SKM-1 treated with dmso at 0.1 percent for 144 hours (cell line): ENCODE measurements at regions not wholly inside any gene's neighbourhood (a gene's known extent, or its start where the extent isn't known, plus 50 kb on each side); places are given as distances from the start of the nearest gene placed in this dataset.
A peak's percentile ranks its signal among the peaks of the same experiment; 100 is the strongest.

Source experiments
- DNase-seq: peaks from one replicate; lab custom pipeline; 2025; ENCODE audit not compliant: unreplicated experiment; lab: John Stamatoyannopoulos, UW

- peak; percentile 42 for DNase-seq
Measured at GRCh38 chr18:6521803-6522418, 107.2 kb upstream of the L3MBTL4 start.

DNA sequence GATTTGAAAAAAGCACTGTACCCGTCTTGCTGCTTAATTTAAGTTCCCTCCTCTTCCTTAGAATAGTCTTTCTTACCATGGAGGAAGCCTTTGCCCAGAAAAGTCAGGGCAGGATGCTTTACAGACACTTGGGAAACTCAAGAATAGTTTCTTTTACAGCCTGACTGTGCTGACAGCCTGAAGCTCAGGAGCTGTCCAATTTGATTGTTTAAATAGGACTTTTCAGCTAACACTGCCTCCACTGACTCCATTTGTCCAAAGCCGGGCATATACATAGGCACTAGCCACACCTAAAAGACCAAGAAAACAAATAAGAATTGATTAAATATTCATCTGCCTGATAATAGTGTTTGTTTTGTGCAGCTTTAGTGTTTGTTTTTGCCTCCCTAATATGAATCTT lies 110.9 kb upstream of the L3MBTL4 start:
- no peak for DNase-seq

GRCh38 chr18:6537475-6537874 lies 122.8 kb upstream of the L3MBTL4 start:
- no peak for DNase-seq

DNA sequence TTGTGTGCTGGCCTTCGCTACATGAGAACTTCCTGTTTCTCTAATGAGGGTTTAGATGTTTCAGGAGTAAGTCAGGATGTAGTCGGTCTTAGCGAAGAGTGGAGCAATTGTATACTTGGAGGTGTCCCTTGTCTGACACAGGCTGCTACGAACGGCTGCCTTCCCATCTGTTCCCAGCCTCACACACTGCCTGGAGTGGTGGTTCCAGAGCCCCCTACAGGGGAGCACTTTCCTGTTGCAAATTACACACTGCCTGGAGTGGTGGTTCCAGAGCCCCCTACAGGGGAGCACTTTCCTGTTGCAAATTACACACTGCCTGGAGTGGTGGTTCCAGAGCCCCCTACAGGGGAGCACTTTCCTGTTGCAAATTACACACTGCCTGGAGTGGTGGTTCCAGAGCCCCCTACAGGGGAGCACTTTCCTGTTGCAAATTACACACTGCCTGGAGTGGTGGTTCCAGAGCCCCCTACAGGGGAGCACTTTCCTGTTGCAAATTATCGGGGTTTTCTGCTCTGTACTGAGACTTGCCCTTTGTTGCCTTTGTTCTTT lies 126.5 kb upstream of the L3MBTL4 start:
- DNase-seq = peak; percentile 12

GRCh38 chr18:6542296-6542695 lies 127.6 kb upstream of the L3MBTL4 start:
- DNase-seq = no peak

GRCh38 chr18:6543330-6543908 lies 128.7 kb upstream of the L3MBTL4 start:
- peak; percentile 22 for DNase-seq

GRCh38 chr18:6546229-6546628 lies 131.5 kb upstream of the L3MBTL4 start:
- DNase-seq = no peak

DNA sequence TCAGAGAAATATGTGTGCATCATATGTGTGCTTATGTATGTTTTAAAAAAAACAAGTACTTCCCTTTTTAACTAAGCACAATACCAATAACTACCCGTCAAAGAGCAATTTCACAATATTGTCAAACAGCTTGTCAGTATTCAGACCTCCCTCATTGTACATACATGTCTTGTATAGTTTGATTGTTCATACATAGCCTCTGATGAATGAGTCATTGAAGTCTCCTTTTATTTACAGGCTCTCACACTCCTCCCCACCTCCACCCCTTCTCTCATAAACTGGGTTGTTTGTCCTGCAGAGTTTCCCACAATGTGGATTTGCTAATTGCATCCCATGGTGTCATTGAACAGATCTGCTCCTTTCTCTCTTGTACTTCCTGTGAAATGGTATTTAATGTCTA lies 132.8 kb upstream of the L3MBTL4 start:
- no peak for DNase-seq

DNA sequence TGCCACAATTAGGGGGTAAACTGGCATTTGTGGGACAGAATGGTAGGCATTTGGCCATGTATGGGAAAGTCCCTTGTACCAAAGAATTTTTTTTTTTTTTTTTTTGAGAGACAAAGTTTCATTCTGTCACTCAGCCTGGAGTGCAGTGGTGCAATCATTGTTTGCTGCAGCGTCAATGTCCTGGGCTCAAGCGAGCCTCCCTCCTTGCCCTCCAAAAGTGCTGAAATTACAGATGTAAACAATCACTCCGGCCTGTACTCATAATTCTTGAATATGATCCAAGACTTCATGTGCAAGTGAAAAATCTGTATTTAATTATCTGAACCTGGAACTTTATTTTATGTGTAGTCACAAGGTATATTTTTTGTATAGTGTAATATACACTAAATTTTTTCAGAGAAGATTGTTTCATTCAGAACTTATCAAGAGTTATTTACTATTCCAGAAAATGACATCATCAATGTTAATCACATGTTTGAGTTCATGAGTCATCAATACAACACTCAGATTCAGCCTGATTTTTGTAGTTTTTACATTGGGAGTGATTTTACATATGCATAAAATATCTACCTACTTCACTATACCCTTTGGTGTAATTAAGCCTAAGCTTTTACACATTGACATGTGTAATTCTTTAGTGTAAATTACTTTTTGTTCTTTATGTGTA lies 138.7 kb upstream of the L3MBTL4 start:
- no peak for DNase-seq

GRCh38 chr18:6557057-6557769 lies 142.5 kb upstream of the L3MBTL4 start:
- no peak for DNase-seq

GRCh38 chr18:6557770-6558248 lies 143.1 kb upstream of the L3MBTL4 start:
- DNase-seq = no peak

- DNase-seq = no peak
Measured at GRCh38 chr18:6558446-6559156, 143.9 kb upstream of the L3MBTL4 start.

- DNase-seq = no peak
Measured at GRCh38 chr18:6559296-6559695, 144.6 kb upstream of the L3MBTL4 start.

DNA sequence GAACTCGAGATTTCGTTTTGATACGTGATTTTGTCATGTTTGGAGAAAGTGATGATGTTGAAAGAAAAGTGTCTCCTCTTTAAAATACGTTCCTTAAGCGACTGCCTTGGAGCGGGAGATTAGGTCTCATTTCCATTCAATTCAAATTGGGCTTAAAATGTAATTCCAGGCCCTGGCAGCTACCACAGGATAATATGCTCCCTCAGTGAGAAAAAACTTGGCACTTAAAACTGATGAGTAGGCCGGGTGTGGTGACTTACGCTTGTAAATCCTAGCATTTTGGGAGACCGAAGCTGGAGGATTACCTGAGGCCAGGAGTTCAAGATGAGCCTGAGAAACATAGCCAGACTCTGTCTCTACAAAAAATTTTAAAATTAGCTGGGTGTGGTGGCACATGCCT lies 146.3 kb upstream of the L3MBTL4 start:
- no peak for DNase-seq

DNA sequence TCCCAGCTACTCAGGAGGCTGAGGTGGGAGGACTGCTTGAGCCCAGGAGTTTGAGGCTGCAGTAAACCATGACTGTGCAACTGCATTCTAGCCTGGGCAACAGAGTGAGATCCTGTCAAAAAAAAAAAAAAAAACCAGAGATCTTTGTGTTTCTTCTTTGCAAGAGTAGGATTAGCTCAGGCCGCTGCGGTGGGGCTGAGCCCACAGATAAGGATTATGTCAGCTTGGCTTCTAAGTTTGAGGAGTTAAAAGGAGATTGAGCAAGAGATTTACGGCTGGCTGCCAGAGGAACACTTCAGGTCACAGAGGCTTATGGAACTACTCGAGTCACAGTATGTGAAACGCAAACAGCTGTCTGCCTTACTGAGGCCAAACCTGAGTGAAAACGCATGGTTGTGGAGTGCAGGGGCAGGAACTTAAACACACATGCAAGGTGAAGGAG lies 146.7 kb upstream of the L3MBTL4 start:
- peak; percentile 98 for DNase-seq

- no peak for DNase-seq
Measured at GRCh38 chr18:6561862-6562291, 147.2 kb upstream of the L3MBTL4 start.

GRCh38 chr18:6563896-6564295 lies 149.2 kb upstream of the L3MBTL4 start:
- DNase-seq = no peak

DNA sequence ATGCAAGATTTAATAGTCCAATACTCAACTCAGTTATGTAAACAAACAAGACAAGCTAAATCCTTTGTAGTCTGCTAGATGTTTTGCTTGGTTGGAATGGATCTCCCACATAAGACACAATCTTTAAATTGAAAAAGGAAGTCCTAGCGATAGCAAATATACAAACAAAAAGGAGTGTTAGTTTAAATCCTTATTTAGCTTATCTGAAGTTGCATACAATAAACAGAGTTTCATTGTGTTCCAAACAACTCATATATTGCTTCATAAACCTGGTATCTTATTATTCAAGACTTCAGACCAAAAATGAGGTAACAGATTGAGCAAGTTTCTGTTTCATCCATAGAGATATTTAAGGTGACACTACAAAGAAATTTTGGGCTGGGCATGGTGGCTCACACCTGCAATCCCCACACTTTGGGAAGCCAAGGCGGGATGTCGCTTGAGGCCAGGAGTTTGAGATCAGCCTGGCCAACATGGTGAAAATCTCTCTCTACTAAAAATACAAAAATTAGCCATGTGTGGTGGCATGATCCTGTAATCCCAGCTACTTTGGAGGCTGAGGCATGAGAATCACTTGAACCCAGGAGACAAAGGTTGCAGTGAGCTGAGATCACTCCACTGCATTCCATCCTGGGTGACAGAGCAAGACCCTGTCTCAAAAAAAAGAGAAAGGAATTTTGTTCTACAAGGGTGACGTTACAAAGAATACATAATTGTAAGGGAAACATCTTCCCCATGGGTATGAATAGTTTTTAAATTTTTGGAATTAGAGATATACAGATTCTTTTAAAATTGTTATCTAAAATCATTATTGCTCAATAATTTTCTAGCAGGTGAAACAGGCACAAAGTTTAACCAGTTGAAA lies 150.5 kb upstream of the L3MBTL4 start:
- no peak for DNase-seq

- DNase-seq = no peak
Measured at GRCh38 chr18:6565815-6566081, 151.0 kb upstream of the L3MBTL4 start.

DNA sequence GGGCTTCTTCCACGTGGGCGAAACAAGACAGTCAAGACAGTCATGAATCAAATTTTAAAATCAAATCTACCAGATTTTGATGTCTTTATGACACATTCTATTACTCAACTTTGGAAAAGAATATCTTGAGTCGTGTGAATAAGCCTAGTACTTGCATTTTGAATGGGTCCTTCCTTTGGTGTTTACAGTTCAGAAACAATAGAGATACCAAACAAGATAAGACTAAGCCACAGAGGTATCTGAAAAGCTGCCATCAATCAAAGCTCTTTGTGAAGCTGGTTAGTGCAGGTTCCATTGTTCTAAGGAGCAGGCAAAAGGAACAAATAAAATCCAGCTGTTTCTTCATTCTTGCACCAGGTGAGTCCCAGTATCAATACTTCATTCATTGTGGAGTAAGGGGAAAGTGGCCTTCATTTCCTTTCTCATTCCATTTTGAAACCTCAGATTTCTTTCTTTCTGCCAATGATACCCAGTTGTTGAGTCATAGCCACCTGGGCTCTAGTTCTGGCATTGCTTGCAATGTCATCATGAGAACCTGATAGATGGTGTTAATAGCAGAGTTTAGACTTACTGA lies 151.7 kb upstream of the L3MBTL4 start:
- DNase-seq = no peak
